H1 (cell line): ENCODE measurements at regions not wholly inside any gene's neighbourhood (a gene's known extent, or its start where the extent isn't known, plus 50 kb on each side); places are given as distances from the start of the nearest gene placed in this dataset.

Source experiments
- CTCF ChIA-PET: fragments of 300-600 bp; sonication (Branson Sonifier 250); formaldehyde crosslinking; loops from one replicate; lab custom pipeline; 2021; ENCODE audit not compliant: partially characterized antibody; lab: Charles Lee
- POLR2A ChIA-PET: fragments of 300-600 bp; sonication (Branson Sonifier 250); formaldehyde crosslinking; loops from one replicate; lab custom pipeline; 2021; ENCODE audit warnings: inconsistent platforms; ENCODE audit not compliant: partially characterized antibody; lab: Charles Lee
- DNase-seq, 2 experiments: peaks; one replicate each; pipeline versions ENCODE4 v3.0.0 to v3.0.0-alpha.2; 2010 to 2022; ENCODE audit warnings: low spot score in 2 of 2, low read depth in 1 of 2, mixed read lengths in 1 of 2
- FAIRE-seq: peaks from 2 replicates; lab custom pipeline; 2011; peaks lifted over from hg19 to GRCh38; lab: Jason Lieb, UNC
- H2AFZ ChIP-seq: 2 replicates; pipeline ENCODE4 v1.8.1; 2012; ENCODE audit warnings: low read length, inconsistent platforms
- H2AK5ac ChIP-seq: 2 replicates; pipeline ENCODE4 v1.6.1; 2013; ENCODE audit warnings: low read depth, low read length
- H2BK120ac ChIP-seq: replicated peaks from 2 replicates; pipeline ENCODE3; 2013; ENCODE audit warnings: low read depth, low read length, inconsistent platforms
- H2BK12ac ChIP-seq: 2 replicates; pipeline ENCODE4 v1.6.1; 2013; ENCODE audit warnings: low read depth, low read length
- H2BK15ac ChIP-seq: 2 replicates; pipeline ENCODE4 v1.6.1; 2013; ENCODE audit warnings: low read length
- H2BK20ac ChIP-seq: 2 replicates; pipeline ENCODE4 v1.6.1; 2013; ENCODE audit warnings: low read length
- H2BK5ac ChIP-seq: 2 replicates; pipeline ENCODE4 v1.6.1; 2013; ENCODE audit warnings: low read depth, low read length
- H3K14ac ChIP-seq: 2 replicates; pipeline ENCODE4 v1.6.1; 2013; ENCODE audit warnings: inconsistent platforms; ENCODE audit not compliant: insufficient read length
- H3K18ac ChIP-seq: 2 replicates; pipeline ENCODE4 v1.6.1; 2013; ENCODE audit warnings: low read length; ENCODE audit errors: extremely low read depth
- H3K23ac ChIP-seq: 2 replicates; pipeline ENCODE4 v1.6.1; 2013; ENCODE audit warnings: inconsistent platforms; ENCODE audit not compliant: insufficient read length
- H3K23me2 ChIP-seq: 2 replicates; pipeline ENCODE4 v1.6.1; 2013; ENCODE audit warnings: low read depth, low read length
- H3K27ac ChIP-seq: 2 replicates; pipeline ENCODE4 v1.6.1; 2011; ENCODE audit warnings: low read depth, low read length, inconsistent platforms
- H3K27me3 ChIP-seq, 4 experiments: replicated peaks in 1 of 4; 1 replicate in 1 of 4; 2 replicates in 3 of 4; pipeline versions ENCODE4 v1.6.1 to v1.8.1; 2011 to 2013; ENCODE audit warnings: low read length in 3 of 4, mild to moderate bottlenecking in 3 of 4, inconsistent platforms in 2 of 4, mixed read lengths in 2 of 4, moderate library complexity in 1 of 4; ENCODE audit not compliant: control insufficient read depth in 3 of 4, insufficient read depth in 3 of 4; ENCODE audit errors: extremely low read depth in 1 of 4
- H3K36me3 ChIP-seq, 4 experiments: 2 replicates each; pipeline versions ENCODE4 v1.6.1 to v1.8.1; 2011 to 2013; ENCODE audit warnings: mild to moderate bottlenecking in 4 of 4, low read length in 3 of 4, moderate library complexity in 2 of 4, control low read depth in 1 of 4, inconsistent platforms in 1 of 4; ENCODE audit not compliant: insufficient read depth in 4 of 4, control insufficient read depth in 2 of 4
- H3K4ac ChIP-seq: replicated peaks from 2 replicates; pipeline ENCODE3; 2013; ENCODE audit warnings: low read length, low read depth, mixed read lengths, inconsistent platforms; ENCODE audit not compliant: insufficient read length
- H3K4me1 ChIP-seq, 4 experiments: replicated peaks in 1 of 4; 1 replicate in 1 of 4; 2 replicates in 3 of 4; pipeline versions ENCODE4 v1.6.1 to v1.8.1; 2011 to 2013; ENCODE audit warnings: low read length in 3 of 4, inconsistent platforms in 2 of 4, mixed read lengths in 1 of 4; ENCODE audit not compliant: insufficient read depth in 4 of 4, control insufficient read depth in 3 of 4
- H3K4me2 ChIP-seq, 2 experiments: 2 replicates each; pipeline versions ENCODE4 v1.6.1 to v1.8.1; 2011 to 2013; ENCODE audit warnings: low read depth in 2 of 2, low read length in 2 of 2, control low read depth in 1 of 2, inconsistent platforms in 1 of 2, mild to moderate bottlenecking in 1 of 2; ENCODE audit not compliant: insufficient read depth in 1 of 2
- H3K4me3 ChIP-seq, 4 experiments: fragments of 200-600, 300-600 bp in 1 of 4; sonication (generic), shearing (Covaris generic), sonication (Bioruptor Twin) in 1 of 4; 2 replicates each; pipeline versions ENCODE4 v1.5.1 to v1.8.1; 2011 to 2016; ENCODE audit warnings: low read length in 4 of 4, low read depth in 3 of 4, control low read depth in 2 of 4, inconsistent platforms in 2 of 4, mild to moderate bottlenecking in 2 of 4, mixed read lengths in 1 of 4, moderate library complexity in 1 of 4; ENCODE audit not compliant: insufficient read depth in 2 of 4; ENCODE audit errors: extremely low read depth in 1 of 4
- H3K56ac ChIP-seq: replicated peaks from 2 replicates; pipeline ENCODE3; 2013; ENCODE audit warnings: low read depth, mild to moderate bottlenecking, mixed read lengths, low read length, inconsistent platforms; ENCODE audit not compliant: insufficient read length
- H3K79me1 ChIP-seq: 2 replicates; pipeline ENCODE4 v1.6.1; 2013; ENCODE audit warnings: low read depth, low read length, control low read depth
- H3K79me2 ChIP-seq, 2 experiments: 2 replicates each; pipeline versions ENCODE4 v1.6.1 to v1.8.1; 2012 to 2013; ENCODE audit warnings: low read length in 2 of 2, mild to moderate bottlenecking in 2 of 2, inconsistent platforms in 1 of 2; ENCODE audit not compliant: insufficient read depth in 2 of 2, control insufficient read depth in 1 of 2
- H3K9ac ChIP-seq, 4 experiments: replicated peaks in 1 of 4; 1 replicate in 1 of 4; 2 replicates in 3 of 4; pipeline versions ENCODE4 v1.6.1 to v1.8.1; 2011 to 2013; ENCODE audit warnings: low read depth in 3 of 4, low read length in 3 of 4, control low read depth in 2 of 4, mild to moderate bottlenecking in 2 of 4, moderate library complexity in 2 of 4, inconsistent platforms in 1 of 4; ENCODE audit errors: extremely low read depth in 1 of 4
- H3K9me3 ChIP-seq, 2 experiments: 2 replicates each; pipeline versions ENCODE4 v1.6.1 to v1.8.1; 2012 to 2013; ENCODE audit warnings: mild to moderate bottlenecking in 2 of 2, moderate library complexity in 2 of 2, control low read depth in 1 of 2, inconsistent platforms in 1 of 2, low read depth in 1 of 2, low read length in 1 of 2, mixed read lengths in 1 of 2; ENCODE audit not compliant: insufficient read depth in 2 of 2
- H4K20me1 ChIP-seq, 2 experiments: replicated peaks in 1 of 2; 2 replicates each; pipeline versions ENCODE3 to v1.8.1; 2011 to 2013; ENCODE audit warnings: inconsistent platforms in 2 of 2, low read length in 2 of 2, mild to moderate bottlenecking in 1 of 2; ENCODE audit not compliant: insufficient read depth in 2 of 2, control insufficient read depth in 1 of 2
- H4K5ac ChIP-seq: 2 replicates; pipeline ENCODE4 v1.6.1; 2013; ENCODE audit warnings: low read length, low read depth, mixed read lengths, inconsistent platforms; ENCODE audit not compliant: insufficient read length
- H4K8ac ChIP-seq: 2 replicates; pipeline ENCODE4 v1.8.0; 2013; ENCODE audit warnings: mild to moderate bottlenecking, moderate library complexity, low read length, inconsistent platforms; ENCODE audit not compliant: insufficient read depth; ENCODE audit errors: extremely low read depth
- H4K91ac ChIP-seq: replicated peaks from 2 replicates; pipeline ENCODE3; 2013; ENCODE audit warnings: low read length, mixed read lengths, inconsistent platforms; ENCODE audit not compliant: insufficient read length
- ATF3 ChIP-seq: IDR thresholded peaks from 2 replicates; pipeline ENCODE4 v1.6.1; 2011; ENCODE audit warnings: low read depth, mild to moderate bottlenecking, low read length; ENCODE audit not compliant: insufficient read depth
- WGBS, 2 experiments: shearing (Covaris generic) in 1 of 2; methylation state at CpG; one replicate each; pipeline versions ENCODE4 v1.1.6 to v1.1.7; 2013 to 2015; ENCODE audit warnings: low lambda C conversion rate in 2 of 2, mixed read lengths in 2 of 2, inconsistent platforms in 1 of 2, low coverage in 1 of 2, missing lambda C conversion rate in 1 of 2; ENCODE audit not compliant: insufficient replicate concordance in 2 of 2, insufficient coverage in 1 of 2, insufficient read length in 1 of 2; ENCODE audit errors: extremely low coverage in 1 of 2, missing lambda C conversion rate in 1 of 2; 5-methylcytosine and 5-hydroxymethylcytosine counted together

GRCh38 chr21:38936240-38936639, 130.5 kb downstream of the ETS2 start:
- Histone ChIP-seq H2BK12ac (no peak overlapping the region), H2AFZ (no peak overlapping the region; the same call in 1 of the 2 replicates), H2BK20ac (no peak overlapping the region), H4K8ac (no peak overlapping the region), H3K23me2 (no peaks in the 10 kb centered on the region), H3K4ac (no peak overlapping the region), H3K4me1 (no peaks in the 10 kb centered on the region), H2BK120ac (no peak overlapping the region), H3K27me3 (no peaks in the 10 kb centered on the region), H2AK5ac (no peak overlapping the region), H2BK5ac (no peak overlapping the region), H3K14ac (no peak overlapping the region), H4K5ac (no peak overlapping the region), H4K20me1 (no peaks in the 10 kb centered on the region), H3K18ac (no peak overlapping the region), H3K9ac (no peak overlapping the region), H4K91ac (no peak overlapping the region), H3K79me2 (no peaks in the 10 kb centered on the region), H2BK15ac (no peak overlapping the region), H3K56ac (no peak overlapping the region), H3K23ac (no peak overlapping the region), H3K27ac (no peak overlapping the region), H3K9me3 (no peaks in the 10 kb centered on the region), H3K4me2 (no peak overlapping the region), H3K36me3 (no peaks in the 10 kb centered on the region), H3K79me1 (no peaks in the 10 kb centered on the region), H3K4me3 (no peak overlapping the region)
- CTCF ChIA-PET = no interaction called here
- 78% methylated on average over 4 of the region's 4 CpGs; no CpG with 5 or more reads in 1 of the 2 experiments for WGBS, 2 experiments
- no peak for TF ChIP-seq ATF3
- POLR2A ChIA-PET = no interaction called here
- DNase-seq (no peak), FAIRE-seq (no peak)
